ENCODE measurements at regions not wholly inside any gene's neighbourhood (a gene's known extent, or its start where the extent isn't known, plus 50 kb on each side); places are given as distances from the start of the nearest gene placed in this dataset.

GRCh38 chr9:13596383-13596970 lies 317.0 kb upstream of the MPDZ start:
- H3K27ac ChIP-seq: no peak overlapping the region

GRCh38 chr9:13590996-13591395 lies 311.5 kb upstream of the MPDZ start:
- H3K27ac ChIP-seq: no peak overlapping the region
- TF ChIP-seq ZFX (IDR thresholded peaks at IDR 0.05; ENCODE audit: borderline replicate concordance) (no peak), CTCF (IDR thresholded peaks at IDR 0.05) (no peak)

More at GRCh38 chr9:13596383-13596970, 317.0 kb upstream of the MPDZ start:
- TF ChIP-seq CTCF (IDR thresholded peaks at IDR 0.05) (no peak), ZFX (IDR thresholded peaks at IDR 0.05; ENCODE audit: borderline replicate concordance) (no peak)

- TF ChIP-seq CTCF (IDR thresholded peaks at IDR 0.05): no peak
- TF ChIP-seq ZFX (IDR thresholded peaks at IDR 0.05; ENCODE audit: borderline replicate concordance): no peak
- H3K27ac ChIP-seq: no peak overlapping the region
Measured at GRCh38 chr9:13589034-13589737, 309.7 kb upstream of the MPDZ start.

GRCh38 chr9:13588151-13589033 lies 308.9 kb upstream of the MPDZ start:
- TF ChIP-seq ZFX (IDR thresholded peaks at IDR 0.05; ENCODE audit: borderline replicate concordance) (no peak), CTCF (IDR thresholded peaks at IDR 0.05) (no peak)
- no peak overlapping the region for H3K27ac ChIP-seq

- TF ChIP-seq ZFX (IDR thresholded peaks at IDR 0.05; ENCODE audit: borderline replicate concordance) (no peak), CTCF (IDR thresholded peaks at IDR 0.05) (no peak)
- H3K27ac ChIP-seq: no peak overlapping the region
Measured at GRCh38 chr9:13587571-13587970, 308.1 kb upstream of the MPDZ start.

GRCh38 chr9:13586587-13587374 lies 307.3 kb upstream of the MPDZ start:
- TF ChIP-seq ZFX (IDR thresholded peaks at IDR 0.05; ENCODE audit: borderline replicate concordance): no peak
- no peak for TF ChIP-seq CTCF (IDR thresholded peaks at IDR 0.05)
- H3K27ac ChIP-seq: no peak overlapping the region
